H1 (cell line): ENCODE measurements at regions not wholly inside any gene's neighbourhood (a gene's known extent, or its start where the extent isn't known, plus 50 kb on each side); places are given as distances from the start of the nearest gene placed in this dataset.

Source experiments
- KDM1A ChIP-seq: fragments of 200-600, 300-600 bp; sonication (generic); IDR thresholded peaks from 2 replicates; pipeline ENCODE4 v1.7.1; 2016; ENCODE audit warnings: mild to moderate bottlenecking, low read length, borderline replicate concordance
- MAFK ChIP-seq: IDR thresholded peaks from 2 replicates; pipeline ENCODE4 v1.6.1; 2012; ENCODE audit warnings: low read depth, mild to moderate bottlenecking, improper control_type of control experiment, low read length
- SP1 ChIP-seq: IDR thresholded peaks from 2 replicates; pipeline ENCODE4 v1.6.1; 2011; ENCODE audit warnings: low read depth, low read length
- TF ChIP-seq, protein P1 (sequence below): fragments of 300-600 bp; sonication (generic); IDR thresholded peaks from 2 replicates; pipeline ENCODE4 v1.7.1; 2012; ENCODE audit warnings: low read length, moderate library complexity, mild to moderate bottlenecking, inconsistent platforms; ENCODE audit not compliant: insufficient replicate concordance

DNA sequence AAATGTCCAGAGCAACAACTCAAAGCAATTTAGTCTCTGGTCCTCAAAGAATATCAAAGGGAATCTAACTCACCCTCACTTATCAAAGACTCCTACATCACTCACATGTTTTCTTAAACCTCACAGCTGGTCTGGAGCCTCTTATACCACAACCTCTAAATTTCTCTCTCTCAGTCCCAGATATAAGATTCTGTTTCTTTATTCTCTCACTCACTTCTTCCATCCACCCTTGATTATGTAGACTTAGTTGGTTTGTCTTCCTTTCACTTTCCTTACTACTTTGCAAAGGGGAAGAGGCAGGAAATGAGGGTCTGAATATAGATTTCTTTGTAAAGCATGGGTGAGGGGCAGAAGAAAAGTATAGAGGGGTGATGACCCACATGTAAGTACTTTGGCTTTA, 75.4 kb upstream of the STARD4 start (continued):
- TF ChIP-seq, protein P1, sequence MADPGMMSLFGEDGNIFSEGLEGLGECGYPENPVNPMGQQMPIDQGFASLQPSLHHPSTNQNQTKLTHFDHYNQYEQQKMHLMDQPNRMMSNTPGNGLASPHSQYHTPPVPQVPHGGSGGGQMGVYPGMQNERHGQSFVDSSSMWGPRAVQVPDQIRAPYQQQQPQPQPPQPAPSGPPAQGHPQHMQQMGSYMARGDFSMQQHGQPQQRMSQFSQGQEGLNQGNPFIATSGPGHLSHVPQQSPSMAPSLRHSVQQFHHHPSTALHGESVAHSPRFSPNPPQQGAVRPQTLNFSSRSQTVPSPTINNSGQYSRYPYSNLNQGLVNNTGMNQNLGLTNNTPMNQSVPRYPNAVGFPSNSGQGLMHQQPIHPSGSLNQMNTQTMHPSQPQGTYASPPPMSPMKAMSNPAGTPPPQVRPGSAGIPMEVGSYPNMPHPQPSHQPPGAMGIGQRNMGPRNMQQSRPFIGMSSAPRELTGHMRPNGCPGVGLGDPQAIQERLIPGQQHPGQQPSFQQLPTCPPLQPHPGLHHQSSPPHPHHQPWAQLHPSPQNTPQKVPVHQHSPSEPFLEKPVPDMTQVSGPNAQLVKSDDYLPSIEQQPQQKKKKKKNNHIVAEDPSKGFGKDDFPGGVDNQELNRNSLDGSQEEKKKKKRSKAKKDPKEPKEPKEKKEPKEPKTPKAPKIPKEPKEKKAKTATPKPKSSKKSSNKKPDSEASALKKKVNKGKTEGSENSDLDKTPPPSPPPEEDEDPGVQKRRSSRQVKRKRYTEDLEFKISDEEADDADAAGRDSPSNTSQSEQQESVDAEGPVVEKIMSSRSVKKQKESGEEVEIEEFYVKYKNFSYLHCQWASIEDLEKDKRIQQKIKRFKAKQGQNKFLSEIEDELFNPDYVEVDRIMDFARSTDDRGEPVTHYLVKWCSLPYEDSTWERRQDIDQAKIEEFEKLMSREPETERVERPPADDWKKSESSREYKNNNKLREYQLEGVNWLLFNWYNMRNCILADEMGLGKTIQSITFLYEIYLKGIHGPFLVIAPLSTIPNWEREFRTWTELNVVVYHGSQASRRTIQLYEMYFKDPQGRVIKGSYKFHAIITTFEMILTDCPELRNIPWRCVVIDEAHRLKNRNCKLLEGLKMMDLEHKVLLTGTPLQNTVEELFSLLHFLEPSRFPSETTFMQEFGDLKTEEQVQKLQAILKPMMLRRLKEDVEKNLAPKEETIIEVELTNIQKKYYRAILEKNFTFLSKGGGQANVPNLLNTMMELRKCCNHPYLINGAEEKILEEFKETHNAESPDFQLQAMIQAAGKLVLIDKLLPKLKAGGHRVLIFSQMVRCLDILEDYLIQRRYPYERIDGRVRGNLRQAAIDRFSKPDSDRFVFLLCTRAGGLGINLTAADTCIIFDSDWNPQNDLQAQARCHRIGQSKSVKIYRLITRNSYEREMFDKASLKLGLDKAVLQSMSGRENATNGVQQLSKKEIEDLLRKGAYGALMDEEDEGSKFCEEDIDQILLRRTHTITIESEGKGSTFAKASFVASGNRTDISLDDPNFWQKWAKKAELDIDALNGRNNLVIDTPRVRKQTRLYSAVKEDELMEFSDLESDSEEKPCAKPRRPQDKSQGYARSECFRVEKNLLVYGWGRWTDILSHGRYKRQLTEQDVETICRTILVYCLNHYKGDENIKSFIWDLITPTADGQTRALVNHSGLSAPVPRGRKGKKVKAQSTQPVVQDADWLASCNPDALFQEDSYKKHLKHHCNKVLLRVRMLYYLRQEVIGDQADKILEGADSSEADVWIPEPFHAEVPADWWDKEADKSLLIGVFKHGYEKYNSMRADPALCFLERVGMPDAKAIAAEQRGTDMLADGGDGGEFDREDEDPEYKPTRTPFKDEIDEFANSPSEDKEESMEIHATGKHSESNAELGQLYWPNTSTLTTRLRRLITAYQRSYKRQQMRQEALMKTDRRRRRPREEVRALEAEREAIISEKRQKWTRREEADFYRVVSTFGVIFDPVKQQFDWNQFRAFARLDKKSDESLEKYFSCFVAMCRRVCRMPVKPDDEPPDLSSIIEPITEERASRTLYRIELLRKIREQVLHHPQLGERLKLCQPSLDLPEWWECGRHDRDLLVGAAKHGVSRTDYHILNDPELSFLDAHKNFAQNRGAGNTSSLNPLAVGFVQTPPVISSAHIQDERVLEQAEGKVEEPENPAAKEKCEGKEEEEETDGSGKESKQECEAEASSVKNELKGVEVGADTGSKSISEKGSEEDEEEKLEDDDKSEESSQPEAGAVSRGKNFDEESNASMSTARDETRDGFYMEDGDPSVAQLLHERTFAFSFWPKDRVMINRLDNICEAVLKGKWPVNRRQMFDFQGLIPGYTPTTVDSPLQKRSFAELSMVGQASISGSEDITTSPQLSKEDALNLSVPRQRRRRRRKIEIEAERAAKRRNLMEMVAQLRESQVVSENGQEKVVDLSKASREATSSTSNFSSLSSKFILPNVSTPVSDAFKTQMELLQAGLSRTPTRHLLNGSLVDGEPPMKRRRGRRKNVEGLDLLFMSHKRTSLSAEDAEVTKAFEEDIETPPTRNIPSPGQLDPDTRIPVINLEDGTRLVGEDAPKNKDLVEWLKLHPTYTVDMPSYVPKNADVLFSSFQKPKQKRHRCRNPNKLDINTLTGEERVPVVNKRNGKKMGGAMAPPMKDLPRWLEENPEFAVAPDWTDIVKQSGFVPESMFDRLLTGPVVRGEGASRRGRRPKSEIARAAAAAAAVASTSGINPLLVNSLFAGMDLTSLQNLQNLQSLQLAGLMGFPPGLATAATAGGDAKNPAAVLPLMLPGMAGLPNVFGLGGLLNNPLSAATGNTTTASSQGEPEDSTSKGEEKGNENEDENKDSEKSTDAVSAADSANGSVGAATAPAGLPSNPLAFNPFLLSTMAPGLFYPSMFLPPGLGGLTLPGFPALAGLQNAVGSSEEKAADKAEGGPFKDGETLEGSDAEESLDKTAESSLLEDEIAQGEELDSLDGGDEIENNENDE: no peak
- TF ChIP-seq KDM1A: no peak
- TF ChIP-seq SP1: no peak
- TF ChIP-seq MAFK: no peak
